Kidney glomerular epithelial cell (primary cell): ENCODE measurements at regions not wholly inside any gene's neighbourhood (a gene's known extent, or its start where the extent isn't known, plus 50 kb on each side); places are given as distances from the start of the nearest gene placed in this dataset.

ENCODE experiments used
- DNase-seq: peaks from one replicate; lab custom pipeline; 2025; lab: John Stamatoyannopoulos, UW

GRCh38 chr2:11016735-11017388, 105.1 kb downstream of the KCNF1 start:
- DNase-seq = no peak

GRCh38 chr2:11017921-11018320, 106.2 kb downstream of the KCNF1 start:
- no peak for DNase-seq

GRCh38 chr2:11018651-11019185, 107.0 kb downstream of the KCNF1 start:
- no peak for DNase-seq

- no peak for DNase-seq
These were observed 107.9 kb downstream of the KCNF1 start for GRCh38 chr2:11019614-11020013.

- no peak for DNase-seq
These were observed 110.3 kb downstream of the KCNF1 start for GRCh38 chr2:11022064-11022463.

GRCh38 chr2:11022591-11023273, 111.0 kb downstream of the KCNF1 start:
- no peak for DNase-seq

GRCh38 chr2:11023326-11024258, 111.9 kb downstream of the KCNF1 start:
- no peak for DNase-seq

GRCh38 chr2:11024259-11024645, 112.5 kb downstream of the KCNF1 start:
- DNase-seq = no peak

- DNase-seq = no peak
These were observed 113.0 kb downstream of the KCNF1 start for GRCh38 chr2:11024687-11025086.

GRCh38 chr2:11026286-11026921, 114.7 kb downstream of the KCNF1 start:
- no peak for DNase-seq

GRCh38 chr2:11027195-11027594, 115.5 kb downstream of the KCNF1 start:
- DNase-seq = no peak

- no peak for DNase-seq
These were observed 116.7 kb downstream of the KCNF1 start for GRCh38 chr2:11028407-11028916.

GRCh38 chr2:11029136-11029535, 117.4 kb downstream of the KCNF1 start:
- DNase-seq = no peak

- DNase-seq = no peak
These were observed 118.3 kb downstream of the KCNF1 start for GRCh38 chr2:11030036-11030435.

- DNase-seq = no peak
These were observed 119.2 kb downstream of the KCNF1 start for GRCh38 chr2:11030909-11031308.

- no peak for DNase-seq
These were observed 120.1 kb downstream of the KCNF1 start for GRCh38 chr2:11031876-11032275.

- no peak for DNase-seq
These were observed 120.7 kb downstream of the KCNF1 start for GRCh38 chr2:11032396-11032795.

GRCh38 chr2:11033114-11033513, 121.4 kb downstream of the KCNF1 start:
- DNase-seq = no peak

GRCh38 chr2:11038641-11039040, 116.6 kb upstream of the SLC66A3 start:
- no peak for DNase-seq

- DNase-seq = no peak
These were observed 114.3 kb upstream of the SLC66A3 start for GRCh38 chr2:11040992-11041391.

GRCh38 chr2:11042841-11043240, 112.4 kb upstream of the SLC66A3 start:
- no peak for DNase-seq

- no peak for DNase-seq
These were observed 112.0 kb upstream of the SLC66A3 start for GRCh38 chr2:11043245-11043644.
